Spleen (tissue), 7 donors: ENCODE measurements at regions not wholly inside any gene's neighbourhood (a gene's known extent, or its start where the extent isn't known, plus 50 kb on each side); places are given as distances from the start of the nearest gene placed in this dataset.

ENCODE experiments used
- CTCF ChIP-seq, 11 experiments: fragments of 200-600 bp in 7 of 11; fragments of 450-650 bp in 4 of 11; sonication (generic) in 4 of 11; IDR thresholded peaks in 8 of 11; conservative IDR thresholded peaks in 3 of 11; 1 replicate in 7 of 11; 2 replicates in 4 of 11; pipeline versions ENCODE4 v1.4.0 to v1.8.0; 2016 to 2021; ENCODE audit warnings: antibody characterized with exemption in 11 of 11, inconsistent platforms in 4 of 11, mild to moderate bottlenecking in 1 of 11
- POLR2A ChIP-seq, 3 donors: fragments of 450-650 bp; IDR thresholded peaks; one replicate each; pipeline ENCODE4 v1.5.1; 2017; ENCODE audit warnings: antibody characterized with exemption in 3 of 3, mild to moderate bottlenecking in 1 of 3
- donor health status: DM: no; HTN: no; CAD: no; lungs with moderate emphysema.
- donor health status: DM: no; HTN: no; CAD: no.
- donor health status: DM: no; HTN: no; CAD: no.

- TF ChIP-seq CTCF (IDR thresholded peaks at IDR 0.05 in 8 of 11, conservative IDR thresholded peaks at IDR 0.05 in 3 of 11) (no peak), POLR2A (IDR thresholded peaks at IDR 0.05) (no peak)
Observed at GRCh38 chr5:135231289-135231688, 167.7 kb downstream of the MACROH2A1 start.
